22Rv1 (cell line): ENCODE measurements at regions not wholly inside any gene's neighbourhood (a gene's known extent, or its start where the extent isn't known, plus 50 kb on each side); places are given as distances from the start of the nearest gene placed in this dataset.

Experiments used
- H3K27ac ChIP-seq: fragments of 450-650 bp; 2 replicates; pipeline ENCODE4 v1.5.1; 2017
- ZFX ChIP-seq: fragments of 450-650 bp; IDR thresholded peaks from 2 replicates; pipeline ENCODE4 v1.6.1; 2017; ENCODE audit warnings: antibody characterized with exemption, borderline replicate concordance
- TF ChIP-seq, protein P1 (sequence below): fragments of 450-650 bp; IDR thresholded peaks from 2 replicates; pipeline ENCODE4 v1.5.1; 2017; ENCODE audit warnings: mild to moderate bottlenecking

DNA sequence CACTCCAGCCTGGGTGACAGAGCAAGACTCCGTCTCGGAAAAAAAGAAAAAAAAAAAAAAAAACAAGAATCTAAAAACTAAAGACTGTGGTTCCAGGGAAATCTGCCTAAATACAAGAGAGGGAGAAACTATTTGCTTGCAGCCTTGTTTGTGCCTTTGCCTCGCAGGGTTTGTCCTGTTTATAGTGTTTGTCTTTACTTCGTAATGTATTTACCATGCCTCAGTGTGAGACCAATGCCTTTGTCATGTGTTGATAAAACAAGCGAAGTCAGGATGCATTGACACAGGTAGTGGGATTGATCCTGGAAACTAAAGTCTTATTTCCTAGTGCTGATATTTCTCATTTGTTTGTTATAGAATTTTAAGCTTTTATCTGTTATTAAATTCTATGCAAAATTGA lies 199.0 kb downstream of the EXOC5 start:
- peak overlapping the region; percentile 17; the same call in 1 of the 2 replicates for H3K27ac ChIP-seq
- TF ChIP-seq, protein P1, sequence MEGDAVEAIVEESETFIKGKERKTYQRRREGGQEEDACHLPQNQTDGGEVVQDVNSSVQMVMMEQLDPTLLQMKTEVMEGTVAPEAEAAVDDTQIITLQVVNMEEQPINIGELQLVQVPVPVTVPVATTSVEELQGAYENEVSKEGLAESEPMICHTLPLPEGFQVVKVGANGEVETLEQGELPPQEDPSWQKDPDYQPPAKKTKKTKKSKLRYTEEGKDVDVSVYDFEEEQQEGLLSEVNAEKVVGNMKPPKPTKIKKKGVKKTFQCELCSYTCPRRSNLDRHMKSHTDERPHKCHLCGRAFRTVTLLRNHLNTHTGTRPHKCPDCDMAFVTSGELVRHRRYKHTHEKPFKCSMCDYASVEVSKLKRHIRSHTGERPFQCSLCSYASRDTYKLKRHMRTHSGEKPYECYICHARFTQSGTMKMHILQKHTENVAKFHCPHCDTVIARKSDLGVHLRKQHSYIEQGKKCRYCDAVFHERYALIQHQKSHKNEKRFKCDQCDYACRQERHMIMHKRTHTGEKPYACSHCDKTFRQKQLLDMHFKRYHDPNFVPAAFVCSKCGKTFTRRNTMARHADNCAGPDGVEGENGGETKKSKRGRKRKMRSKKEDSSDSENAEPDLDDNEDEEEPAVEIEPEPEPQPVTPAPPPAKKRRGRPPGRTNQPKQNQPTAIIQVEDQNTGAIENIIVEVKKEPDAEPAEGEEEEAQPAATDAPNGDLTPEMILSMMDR, result no peak
- no peak for TF ChIP-seq ZFX

GRCh38 chr14:57068511-57068910 lies 200.2 kb downstream of the EXOC5 start:
- H3K27ac ChIP-seq, result no peak overlapping the region
- TF ChIP-seq, protein P1, result no peak
- TF ChIP-seq ZFX, result no peak

DNA sequence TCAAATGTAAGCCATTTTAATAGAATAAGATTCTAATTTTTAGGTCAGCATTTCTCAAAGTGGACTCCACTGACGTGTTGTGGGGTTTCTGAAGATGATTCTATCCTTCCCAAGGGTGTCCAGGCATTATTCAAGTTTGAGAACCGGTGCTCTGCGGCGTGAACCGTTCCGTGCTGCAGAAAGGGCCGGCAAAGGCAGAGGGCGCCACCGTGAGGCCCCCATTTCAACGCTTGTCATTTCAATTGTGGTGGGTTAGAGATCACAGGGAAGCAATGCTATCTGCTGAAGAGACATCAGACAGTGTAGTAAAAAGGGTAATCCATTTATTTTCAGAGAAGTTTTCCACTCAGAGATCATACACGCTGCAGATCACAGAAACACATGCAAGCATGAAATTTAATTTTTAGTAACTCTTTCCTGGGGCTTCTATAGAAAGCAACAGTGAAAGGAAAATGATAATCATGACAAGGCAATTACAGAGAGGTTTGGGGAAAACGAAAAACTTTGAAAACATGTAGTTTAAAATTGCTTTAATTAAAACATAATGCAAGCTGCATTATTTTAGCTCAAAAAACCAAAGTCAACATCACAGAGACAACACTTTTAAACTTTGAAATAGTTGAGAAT lies 201.7 kb downstream of the EXOC5 start:
- no peak overlapping the region for H3K27ac ChIP-seq
- no peak for TF ChIP-seq ZFX
- TF ChIP-seq, protein P1, result peak; percentile 92

DNA sequence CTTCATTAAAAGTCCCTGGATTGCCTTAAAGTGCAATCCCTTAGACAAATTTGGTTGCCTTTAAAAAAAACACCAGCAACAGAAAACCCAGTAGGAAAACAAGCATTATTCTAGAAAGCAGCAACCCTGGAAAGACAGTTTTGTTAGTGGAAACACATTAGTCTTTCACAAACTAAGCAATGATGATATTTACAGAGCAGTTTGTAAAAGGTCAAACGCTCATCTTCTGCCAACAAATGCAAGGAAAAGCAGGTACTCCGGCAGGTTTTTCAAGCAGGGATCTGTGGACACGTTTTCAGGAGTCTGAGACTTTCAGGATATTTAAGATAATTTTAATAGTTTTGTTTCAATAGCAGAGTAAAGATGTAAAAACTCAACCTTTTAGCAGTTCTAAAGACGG lies 202.2 kb downstream of the EXOC5 start:
- H3K27ac ChIP-seq, result no peak overlapping the region
- TF ChIP-seq, protein P1, result no peak

DNA sequence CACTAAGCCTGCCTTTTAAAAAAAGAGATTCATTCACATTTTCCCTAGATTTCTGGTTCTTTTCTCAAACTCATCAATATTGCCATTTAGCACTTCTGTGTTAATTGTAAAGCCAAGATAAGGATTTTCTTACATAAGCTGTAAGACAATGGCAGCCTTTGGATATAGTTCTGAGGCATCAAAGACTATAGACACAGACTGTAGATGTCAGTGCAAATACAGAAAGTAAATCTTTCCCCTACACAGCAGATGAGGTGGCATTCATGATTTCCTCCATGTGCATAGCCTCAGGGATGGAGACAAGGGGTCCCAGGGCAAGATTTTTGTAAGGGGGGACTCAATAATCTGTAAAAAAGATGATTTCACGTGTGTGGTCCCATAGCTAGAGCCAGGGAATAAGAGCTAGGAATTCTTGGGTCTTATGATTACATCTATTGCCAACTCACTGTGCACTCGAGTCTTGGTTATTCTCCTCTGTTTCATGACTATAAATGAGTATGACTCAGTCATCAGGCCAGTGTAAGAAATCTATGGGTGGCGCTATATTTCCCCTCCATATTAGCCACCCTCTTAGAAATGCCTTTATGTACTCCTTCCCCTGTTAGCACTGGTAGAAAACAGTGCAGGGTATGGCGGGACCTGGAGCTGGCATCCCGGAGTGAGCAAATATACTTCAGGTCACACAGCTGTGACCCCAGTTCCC lies 207.5 kb downstream of the EXOC5 start:
- H3K27ac ChIP-seq, result no peak overlapping the region
- TF ChIP-seq, protein P1, result no peak
- TF ChIP-seq ZFX, result no peak

GRCh38 chr14:57060276-57060955 lies 208.3 kb downstream of the EXOC5 start:
- H3K27ac ChIP-seq, result no peak overlapping the region
- TF ChIP-seq ZFX, result no peak
- TF ChIP-seq, protein P1, result no peak

DNA sequence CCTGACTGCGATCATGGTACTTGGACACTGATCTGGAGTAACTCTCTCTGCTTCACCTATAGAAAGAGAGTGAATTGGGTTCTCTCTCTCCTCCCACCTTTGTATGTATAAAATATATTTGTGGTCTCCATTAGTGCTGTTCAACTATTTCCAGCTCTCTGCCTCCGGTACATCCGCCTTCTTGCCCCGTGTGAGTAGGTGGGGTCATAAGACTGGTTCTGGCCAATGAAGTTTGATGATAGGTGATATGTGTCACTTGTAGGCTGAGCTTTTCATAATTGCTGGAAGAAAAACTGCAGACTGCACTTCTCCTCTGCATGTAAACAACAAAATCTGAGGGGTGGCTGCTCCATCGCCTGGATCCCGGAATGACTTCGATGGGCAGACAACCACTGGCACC lies 210.4 kb downstream of the EXOC5 start:
- TF ChIP-seq, protein P1, result no peak
- TF ChIP-seq ZFX, result no peak
- no peak overlapping the region for H3K27ac ChIP-seq
